Chondrocyte (in vitro differentiated cells): ENCODE measurements at regions not wholly inside any gene's neighbourhood (a gene's known extent, or its start where the extent isn't known, plus 50 kb on each side); places are given as distances from the start of the nearest gene placed in this dataset.

Experiments
- DNase-seq: peaks from one replicate; pipeline ENCODE4 v3.0.0; 2021; ENCODE audit warnings: mixed read lengths, low spot score
- H3K27ac Mint-ChIP-seq: one replicate; pipeline ENCODE4 v1.8.0; 2021; ENCODE audit warnings: mild to moderate bottlenecking, moderate library complexity, mixed read lengths; ENCODE audit not compliant: unreplicated experiment
- H3K27me3 Mint-ChIP-seq: 2 replicates; pipeline ENCODE4 v1.8.0; 2021; ENCODE audit warnings: low read depth, mixed read lengths
- H3K36me3 Mint-ChIP-seq: 2 replicates; pipeline ENCODE4 v1.8.0; 2021; ENCODE audit warnings: low read depth, mixed read lengths
- H3K4me1 Mint-ChIP-seq: 2 replicates; pipeline ENCODE4 v1.8.0; 2021; ENCODE audit warnings: low read depth, mild to moderate bottlenecking, mixed read lengths
- H3K4me3 Mint-ChIP-seq: one replicate; pipeline ENCODE4 v1.8.0; 2021; ENCODE audit warnings: mild to moderate bottlenecking, moderate library complexity, mixed read lengths; ENCODE audit not compliant: unreplicated experiment
- H3K9me3 Mint-ChIP-seq: 2 replicates; pipeline ENCODE4 v1.8.0; 2021; ENCODE audit warnings: low read depth, mixed read lengths
- TF ChIP-seq, protein P1 (sequence below): fragments of 200-600 bp; sonication (generic); IDR thresholded peaks from 2 replicates; pipeline ENCODE4 v1.5.0; 2021; ENCODE audit warnings: antibody characterized with exemption, mild to moderate bottlenecking, moderate library complexity

GRCh38 chrX:33336783-33337182, 125.4 kb upstream of the DMD start:
- no peak overlapping the region for H3K4me3 Mint-ChIP-seq

GRCh38 chrX:33333271-33333670, 121.9 kb upstream of the DMD start:
- no peak for DNase-seq
- peaks cover 28% of the 10 kb centered on the region for H3K27me3 Mint-ChIP-seq
- H3K4me1 Mint-ChIP-seq: no peaks in the 10 kb centered on the region
- H3K4me3 Mint-ChIP-seq: no peak overlapping the region
- H3K9me3 Mint-ChIP-seq: no peaks in the 10 kb centered on the region
- H3K27ac Mint-ChIP-seq: no peak overlapping the region
- TF ChIP-seq, protein P1, sequence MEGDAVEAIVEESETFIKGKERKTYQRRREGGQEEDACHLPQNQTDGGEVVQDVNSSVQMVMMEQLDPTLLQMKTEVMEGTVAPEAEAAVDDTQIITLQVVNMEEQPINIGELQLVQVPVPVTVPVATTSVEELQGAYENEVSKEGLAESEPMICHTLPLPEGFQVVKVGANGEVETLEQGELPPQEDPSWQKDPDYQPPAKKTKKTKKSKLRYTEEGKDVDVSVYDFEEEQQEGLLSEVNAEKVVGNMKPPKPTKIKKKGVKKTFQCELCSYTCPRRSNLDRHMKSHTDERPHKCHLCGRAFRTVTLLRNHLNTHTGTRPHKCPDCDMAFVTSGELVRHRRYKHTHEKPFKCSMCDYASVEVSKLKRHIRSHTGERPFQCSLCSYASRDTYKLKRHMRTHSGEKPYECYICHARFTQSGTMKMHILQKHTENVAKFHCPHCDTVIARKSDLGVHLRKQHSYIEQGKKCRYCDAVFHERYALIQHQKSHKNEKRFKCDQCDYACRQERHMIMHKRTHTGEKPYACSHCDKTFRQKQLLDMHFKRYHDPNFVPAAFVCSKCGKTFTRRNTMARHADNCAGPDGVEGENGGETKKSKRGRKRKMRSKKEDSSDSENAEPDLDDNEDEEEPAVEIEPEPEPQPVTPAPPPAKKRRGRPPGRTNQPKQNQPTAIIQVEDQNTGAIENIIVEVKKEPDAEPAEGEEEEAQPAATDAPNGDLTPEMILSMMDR: no peak
- no peaks in the 10 kb centered on the region for H3K36me3 Mint-ChIP-seq

More at GRCh38 chrX:33336783-33337182, 125.4 kb upstream of the DMD start:
- TF ChIP-seq, protein P1: peak; percentile 90
- no peak overlapping the region for H3K27ac Mint-ChIP-seq
- peaks cover 35% of the 10 kb centered on the region for H3K27me3 Mint-ChIP-seq
- no peaks in the 10 kb centered on the region for H3K9me3 Mint-ChIP-seq
- H3K36me3 Mint-ChIP-seq: no peaks in the 10 kb centered on the region
- H3K4me1 Mint-ChIP-seq: peaks cover 3% of the 10 kb centered on the region
- DNase-seq: no peak

DNA sequence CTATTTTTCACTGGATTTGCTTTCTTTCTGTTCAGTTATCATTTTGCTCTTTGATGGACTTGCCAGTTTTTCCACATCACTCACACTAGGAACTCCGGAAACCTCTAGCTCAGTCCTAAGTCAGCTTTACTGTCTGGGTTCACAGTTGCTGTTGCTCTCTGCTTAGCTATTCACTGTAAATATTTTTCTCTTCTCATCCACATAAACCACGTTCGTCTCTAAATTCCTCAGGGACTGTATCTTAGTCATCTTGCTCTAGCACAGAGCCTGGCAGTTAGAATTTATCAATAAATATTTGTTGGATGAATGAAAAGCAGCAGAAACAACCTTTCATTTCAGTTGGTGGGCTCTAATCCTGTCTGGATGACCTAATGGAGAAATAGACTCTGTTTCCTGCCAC, 119.4 kb upstream of the DMD start:
- no peaks in the 10 kb centered on the region for H3K9me3 Mint-ChIP-seq
- H3K4me1 Mint-ChIP-seq: no peaks in the 10 kb centered on the region
- H3K27me3 Mint-ChIP-seq: peaks cover 27% of the 10 kb centered on the region
- DNase-seq: no peak
- H3K4me3 Mint-ChIP-seq: no peak overlapping the region
- no peaks in the 10 kb centered on the region for H3K36me3 Mint-ChIP-seq
- TF ChIP-seq, protein P1: no peak
- no peak overlapping the region for H3K27ac Mint-ChIP-seq

GRCh38 chrX:33324099-33324498, 112.8 kb upstream of the DMD start:
- H3K4me3 Mint-ChIP-seq: no peak overlapping the region
- H3K9me3 Mint-ChIP-seq: no peaks in the 10 kb centered on the region
- DNase-seq: no peak
- H3K4me1 Mint-ChIP-seq: no peaks in the 10 kb centered on the region
- TF ChIP-seq, protein P1: peak; percentile 42
- H3K36me3 Mint-ChIP-seq: no peaks in the 10 kb centered on the region
- no peak overlapping the region for H3K27ac Mint-ChIP-seq
- H3K27me3 Mint-ChIP-seq: peaks cover 27% of the 10 kb centered on the region

- peaks cover 3% of the 10 kb centered on the region for H3K9me3 Mint-ChIP-seq
- no peak overlapping the region for H3K4me3 Mint-ChIP-seq
- H3K4me1 Mint-ChIP-seq: peaks cover 11% of the 10 kb centered on the region
- TF ChIP-seq, protein P1: no peak
- H3K36me3 Mint-ChIP-seq: no peaks in the 10 kb centered on the region
- DNase-seq: no peak
- peak overlapping the region; percentile 52 for H3K27ac Mint-ChIP-seq
- H3K27me3 Mint-ChIP-seq: no peaks in the 10 kb centered on the region
These were observed 96.6 kb upstream of the DMD start for GRCh38 chrX:33307911-33308354.
